ENCODE measurements at regions not wholly inside any gene's neighbourhood (a gene's known extent, or its start where the extent isn't known, plus 50 kb on each side); places are given as distances from the start of the nearest gene placed in this dataset.

GRCh38 chr21:8993943-8994639 lies 1527.3 kb upstream of the TPTE start (continued):
- TF ChIP-seq SIN3A (IDR thresholded peaks at IDR 0.05; ENCODE audit: borderline replicate concordance in 2 of 2, control insufficient read depth in 1 of 2, low read depth in 2 of 2, low read length in 2 of 2) (no peak), ZMIZ1 (IDR thresholded peaks at IDR 0.05; ENCODE audit: low read depth in 2 of 2, low read length in 2 of 2) (no peak), ARID2 (IDR thresholded peaks at IDR 0.05) (no peak), RBBP5 (IDR thresholded peaks at IDR 0.05; ENCODE audit: borderline replicate concordance, insufficient read depth, low read length, poor library complexity, severe bottlenecking) (no peak), PCBP2 (IDR thresholded peaks at IDR 0.05; ENCODE audit: low read depth, low read length, poor library complexity, severe bottlenecking) (no peak), ZNF766 (CRISPR knock-in tag; conservative IDR thresholded peaks at IDR 0.05) (no peak), THRA (IDR thresholded peaks at IDR 0.05) (no peak), RNF219 (CRISPR knock-in tag; IDR thresholded peaks at IDR 0.05) (peak; percentile 4; the same call in 1 of the 2 replicates), ZNF324 (CRISPR knock-in tag; IDR thresholded peaks at IDR 0.05) (no peak; the same call in 1 of the 2 replicates), ZNF280B (CRISPR knock-in tag; IDR thresholded peaks at IDR 0.05) (0 out of 2 replicates have a peak, but pooled peaks have one; percentile 20), ZNF780A (CRISPR knock-in tag; IDR thresholded peaks at IDR 0.05) (peak; percentile 72), FUS (optimal IDR thresholded peaks at IDR 0.05; ENCODE audit: low read depth, low read length) (peak; percentile 99), ELK3 (CRISPR knock-in tag; IDR thresholded peaks at IDR 0.05) (no peak)
